ENCODE measurements at regions not wholly inside any gene's neighbourhood (a gene's known extent, or its start where the extent isn't known, plus 50 kb on each side); places are given as distances from the start of the nearest gene placed in this dataset.

DNA sequence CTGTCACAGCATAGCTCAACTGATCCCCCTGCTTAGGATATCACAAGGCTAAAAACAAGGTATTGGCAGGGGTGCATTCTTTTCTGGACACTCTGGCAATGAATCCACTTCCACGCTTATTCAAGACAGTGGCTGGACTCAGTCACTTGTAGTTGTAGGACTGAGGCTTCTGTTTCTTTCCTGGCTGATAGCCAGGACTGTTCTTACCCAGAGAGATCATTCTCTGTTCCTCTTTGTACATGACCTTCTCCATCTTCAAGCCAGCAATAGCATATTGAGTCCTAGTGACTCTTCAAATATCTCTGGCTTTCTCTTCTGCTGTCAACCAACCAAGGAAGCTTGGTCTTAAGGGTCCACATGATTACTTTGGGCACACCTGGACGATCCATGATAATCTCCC lies 241.3 kb downstream of the RBM43 start:
- TF ChIP-seq, protein P1, sequence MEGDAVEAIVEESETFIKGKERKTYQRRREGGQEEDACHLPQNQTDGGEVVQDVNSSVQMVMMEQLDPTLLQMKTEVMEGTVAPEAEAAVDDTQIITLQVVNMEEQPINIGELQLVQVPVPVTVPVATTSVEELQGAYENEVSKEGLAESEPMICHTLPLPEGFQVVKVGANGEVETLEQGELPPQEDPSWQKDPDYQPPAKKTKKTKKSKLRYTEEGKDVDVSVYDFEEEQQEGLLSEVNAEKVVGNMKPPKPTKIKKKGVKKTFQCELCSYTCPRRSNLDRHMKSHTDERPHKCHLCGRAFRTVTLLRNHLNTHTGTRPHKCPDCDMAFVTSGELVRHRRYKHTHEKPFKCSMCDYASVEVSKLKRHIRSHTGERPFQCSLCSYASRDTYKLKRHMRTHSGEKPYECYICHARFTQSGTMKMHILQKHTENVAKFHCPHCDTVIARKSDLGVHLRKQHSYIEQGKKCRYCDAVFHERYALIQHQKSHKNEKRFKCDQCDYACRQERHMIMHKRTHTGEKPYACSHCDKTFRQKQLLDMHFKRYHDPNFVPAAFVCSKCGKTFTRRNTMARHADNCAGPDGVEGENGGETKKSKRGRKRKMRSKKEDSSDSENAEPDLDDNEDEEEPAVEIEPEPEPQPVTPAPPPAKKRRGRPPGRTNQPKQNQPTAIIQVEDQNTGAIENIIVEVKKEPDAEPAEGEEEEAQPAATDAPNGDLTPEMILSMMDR (tag by site-specific recombination; IDR thresholded peaks at IDR 0.05) = no peak
- TF ChIP-seq YY1 (tag by site-specific recombination; IDR thresholded peaks at IDR 0.05) (no peak), REPIN1 (tag by site-specific recombination; IDR thresholded peaks at IDR 0.05; ENCODE audit: low read depth) (no peak), ZNF132 (tag by site-specific recombination; IDR thresholded peaks at IDR 0.05; ENCODE audit: borderline replicate concordance) (no peak), ZEB2 (tag by site-specific recombination; IDR thresholded peaks at IDR 0.05) (no peak)
- TF ChIP-seq, protein P2, sequence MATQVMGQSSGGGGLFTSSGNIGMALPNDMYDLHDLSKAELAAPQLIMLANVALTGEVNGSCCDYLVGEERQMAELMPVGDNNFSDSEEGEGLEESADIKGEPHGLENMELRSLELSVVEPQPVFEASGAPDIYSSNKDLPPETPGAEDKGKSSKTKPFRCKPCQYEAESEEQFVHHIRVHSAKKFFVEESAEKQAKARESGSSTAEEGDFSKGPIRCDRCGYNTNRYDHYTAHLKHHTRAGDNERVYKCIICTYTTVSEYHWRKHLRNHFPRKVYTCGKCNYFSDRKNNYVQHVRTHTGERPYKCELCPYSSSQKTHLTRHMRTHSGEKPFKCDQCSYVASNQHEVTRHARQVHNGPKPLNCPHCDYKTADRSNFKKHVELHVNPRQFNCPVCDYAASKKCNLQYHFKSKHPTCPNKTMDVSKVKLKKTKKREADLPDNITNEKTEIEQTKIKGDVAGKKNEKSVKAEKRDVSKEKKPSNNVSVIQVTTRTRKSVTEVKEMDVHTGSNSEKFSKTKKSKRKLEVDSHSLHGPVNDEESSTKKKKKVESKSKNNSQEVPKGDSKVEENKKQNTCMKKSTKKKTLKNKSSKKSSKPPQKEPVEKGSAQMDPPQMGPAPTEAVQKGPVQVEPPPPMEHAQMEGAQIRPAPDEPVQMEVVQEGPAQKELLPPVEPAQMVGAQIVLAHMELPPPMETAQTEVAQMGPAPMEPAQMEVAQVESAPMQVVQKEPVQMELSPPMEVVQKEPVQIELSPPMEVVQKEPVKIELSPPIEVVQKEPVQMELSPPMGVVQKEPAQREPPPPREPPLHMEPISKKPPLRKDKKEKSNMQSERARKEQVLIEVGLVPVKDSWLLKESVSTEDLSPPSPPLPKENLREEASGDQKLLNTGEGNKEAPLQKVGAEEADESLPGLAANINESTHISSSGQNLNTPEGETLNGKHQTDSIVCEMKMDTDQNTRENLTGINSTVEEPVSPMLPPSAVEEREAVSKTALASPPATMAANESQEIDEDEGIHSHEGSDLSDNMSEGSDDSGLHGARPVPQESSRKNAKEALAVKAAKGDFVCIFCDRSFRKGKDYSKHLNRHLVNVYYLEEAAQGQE (tag by site-specific recombination; IDR thresholded peaks at IDR 0.05) = no peak
- TF ChIP-seq, protein P3, sequence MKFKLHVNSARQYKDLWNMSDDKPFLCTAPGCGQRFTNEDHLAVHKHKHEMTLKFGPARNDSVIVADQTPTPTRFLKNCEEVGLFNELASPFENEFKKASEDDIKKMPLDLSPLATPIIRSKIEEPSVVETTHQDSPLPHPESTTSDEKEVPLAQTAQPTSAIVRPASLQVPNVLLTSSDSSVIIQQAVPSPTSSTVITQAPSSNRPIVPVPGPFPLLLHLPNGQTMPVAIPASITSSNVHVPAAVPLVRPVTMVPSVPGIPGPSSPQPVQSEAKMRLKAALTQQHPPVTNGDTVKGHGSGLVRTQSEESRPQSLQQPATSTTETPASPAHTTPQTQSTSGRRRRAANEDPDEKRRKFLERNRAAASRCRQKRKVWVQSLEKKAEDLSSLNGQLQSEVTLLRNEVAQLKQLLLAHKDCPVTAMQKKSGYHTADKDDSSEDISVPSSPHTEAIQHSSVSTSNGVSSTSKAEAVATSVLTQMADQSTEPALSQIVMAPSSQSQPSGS (tag by site-specific recombination; IDR thresholded peaks at IDR 0.05; ENCODE audit: low read depth) = no peak

All from HEK293 (cell line).